GM23248 (cell line): ENCODE measurements at regions not wholly inside any gene's neighbourhood (a gene's known extent, or its start where the extent isn't known, plus 50 kb on each side); places are given as distances from the start of the nearest gene placed in this dataset.

Source experiments
- DNase-seq: peaks from one replicate; pipeline ENCODE4 v3.0.0-alpha.2; 2015
- H2AFZ ChIP-seq: fragments of 200-600 bp; sonication (generic); 2 replicates; pipeline ENCODE4 v1.6.1; 2016; ENCODE audit warnings: antibody characterized with exemption
- H3F3A ChIP-seq: fragments of 200-600 bp; sonication (generic); 2 replicates; pipeline ENCODE4 v1.6.1; 2016; ENCODE audit warnings: mild to moderate bottlenecking, antibody characterized with exemption, mixed run types; ENCODE audit not compliant: insufficient read depth
- H3K27ac ChIP-seq: fragments of 200-600 bp; sonication (generic); 2 replicates; pipeline ENCODE4 v1.5.1; 2016; ENCODE audit warnings: mild to moderate bottlenecking
- H3K27me3 ChIP-seq: fragments of 200-600 bp; sonication (generic); replicated peaks from 2 replicates; pipeline ENCODE4 v1.6.1; 2016; ENCODE audit warnings: mild to moderate bottlenecking; ENCODE audit not compliant: insufficient read depth
- H3K36me3 ChIP-seq: fragments of 200-600 bp; sonication (generic); 2 replicates; pipeline ENCODE4 v1.6.1; 2016; ENCODE audit warnings: low read depth, mild to moderate bottlenecking
- H3K4me1 ChIP-seq: fragments of 200-600 bp; sonication (generic); 2 replicates; pipeline ENCODE4 v1.6.1; 2016; ENCODE audit warnings: mild to moderate bottlenecking; ENCODE audit not compliant: insufficient read depth
- H3K4me2 ChIP-seq: fragments of 200-600 bp; sonication (generic); one replicate; pipeline ENCODE4 v1.6.1; 2016; ENCODE audit warnings: mild to moderate bottlenecking; ENCODE audit not compliant: unreplicated experiment
- H3K4me3 ChIP-seq: fragments of 200-600 bp; sonication (generic); 2 replicates; pipeline ENCODE4 v1.5.1; 2016; ENCODE audit warnings: mild to moderate bottlenecking
- H3K79me2 ChIP-seq: fragments of 200-600 bp; sonication (generic); 2 replicates; pipeline ENCODE4 v1.6.1; 2016; ENCODE audit warnings: mild to moderate bottlenecking; ENCODE audit not compliant: insufficient read depth
- H3K9ac ChIP-seq: fragments of 200-600 bp; sonication (generic); 2 replicates; pipeline ENCODE4 v1.6.1; 2016; ENCODE audit warnings: mild to moderate bottlenecking
- H3K9me2 ChIP-seq: fragments of 200-600 bp; sonication (generic); 2 replicates; pipeline ENCODE4 v1.6.1; 2016; ENCODE audit warnings: mixed run types, mild to moderate bottlenecking, moderate library complexity; ENCODE audit not compliant: insufficient read depth
- H3K9me3 ChIP-seq: fragments of 200-600 bp; sonication (generic); one replicate; pipeline ENCODE4 v1.6.1; 2017; ENCODE audit warnings: low read depth
- H4K20me1 ChIP-seq: fragments of 200-600 bp; sonication (generic); 2 replicates; pipeline ENCODE4 v1.6.0; 2016; ENCODE audit not compliant: insufficient read depth
- EZH2 ChIP-seq: fragments of 200-600 bp; sonication (generic); IDR thresholded peaks from 2 replicates; pipeline ENCODE4 v1.6.1; 2018; ENCODE audit warnings: antibody characterized with exemption, mild to moderate bottlenecking; ENCODE audit not compliant: insufficient read depth, poor library complexity, severe bottlenecking
- EZH2phosphoT487 ChIP-seq: fragments of 200-600 bp; sonication (generic); IDR thresholded peaks from 2 replicates; pipeline ENCODE4 v1.6.1; 2018; ENCODE audit warnings: antibody characterized with exemption, moderate library complexity, mild to moderate bottlenecking, low read depth; ENCODE audit not compliant: insufficient read depth
- WGBS, 2 experiments: methylation state at CpG; one replicate each; pipeline ENCODE4 v1.1.6; 2015 to 2017; ENCODE audit warnings: low lambda C conversion rate in 2 of 2, low coverage in 1 of 2; ENCODE audit errors: missing lambda C conversion rate in 2 of 2; 5-methylcytosine and 5-hydroxymethylcytosine counted together
- in situ Hi-C: fragments of 300-500 bp; cut with MboI; formaldehyde crosslinking; loops from 2 replicates; pipeline ENCODE4 v1.15.0; 2020

- no peaks in the 10 kb centered on the region for H3K27me3 ChIP-seq
- no peak for TF ChIP-seq EZH2phosphoT487
- no peak for TF ChIP-seq EZH2
- DNase-seq, result no peak
- H3K4me3 ChIP-seq, result no peak overlapping the region
- 76 to 88% methylated on average over 3 of the region's 3 CpGs for WGBS, 2 experiments
- in situ Hi-C loops, result no loop called here
- no peak overlapping the region for H3K27ac ChIP-seq
- no peak overlapping the region for H2AFZ ChIP-seq
- peaks cover 21% of the 10 kb centered on the region for H3K4me1 ChIP-seq
- H3K9me2 ChIP-seq, result no peaks in the 10 kb centered on the region
- H3K36me3 ChIP-seq, result no peaks in the 10 kb centered on the region
- H4K20me1 ChIP-seq, result no peaks in the 10 kb centered on the region
- H3K79me2 ChIP-seq, result no peaks in the 10 kb centered on the region
- H3K9ac ChIP-seq, result no peak overlapping the region
- H3F3A ChIP-seq, result peaks cover 19% of the 10 kb centered on the region
- no peak overlapping the region for H3K4me2 ChIP-seq
- H3K9me3 ChIP-seq, result no peaks in the 10 kb centered on the region
These were observed 57.4 kb upstream of the PARVA start for GRCh38 chr11:12319988-12320387.

DNA sequence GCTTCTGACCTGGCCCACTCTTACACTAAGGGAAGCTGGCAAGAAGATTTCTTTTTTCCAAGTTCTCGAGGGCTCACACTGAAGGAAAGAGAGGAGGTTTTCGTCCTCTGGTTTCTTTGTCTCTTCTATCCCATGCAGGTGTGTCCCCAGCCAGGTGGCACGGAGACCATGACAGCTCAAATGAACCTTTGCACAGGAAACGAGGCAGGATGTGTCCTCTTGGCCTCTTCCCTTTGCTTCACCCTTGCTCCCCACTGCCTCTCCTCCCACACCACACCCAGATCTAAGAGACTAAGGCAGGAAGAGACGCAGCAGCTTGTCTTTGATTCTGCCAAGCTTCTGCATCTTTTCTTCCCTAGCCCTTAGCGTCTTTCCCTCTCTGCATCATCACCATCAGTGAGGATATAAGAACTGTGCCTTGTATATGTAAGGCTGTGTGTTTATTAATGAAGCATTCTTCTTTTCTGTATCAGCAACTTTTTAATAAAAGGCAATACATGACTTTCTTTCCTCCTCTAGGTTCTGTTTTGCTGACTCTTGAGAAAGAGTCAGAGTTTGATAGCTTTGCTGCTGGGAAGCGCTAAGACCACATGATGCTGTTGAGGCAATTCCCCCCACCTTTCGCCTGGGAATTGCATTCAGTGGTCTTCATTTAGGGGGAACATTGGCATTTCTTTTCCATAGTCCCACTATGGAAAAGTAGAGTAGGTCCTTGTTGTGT lies 56.0 kb upstream of the PARVA start:
- no peak for DNase-seq
- Histone ChIP-seq H3K4me3 (no peak overlapping the region), H2AFZ (no peak overlapping the region), H3K9ac (no peak overlapping the region), H4K20me1 (no peaks in the 10 kb centered on the region), H3K4me2 (no peak overlapping the region), H3K4me1 (peaks cover 21% of the 10 kb centered on the region), H3K9me3 (no peaks in the 10 kb centered on the region), H3K36me3 (no peaks in the 10 kb centered on the region), H3K9me2 (no peaks in the 10 kb centered on the region), H3K27ac (no peak overlapping the region), H3K79me2 (no peaks in the 10 kb centered on the region), H3K27me3 (no peaks in the 10 kb centered on the region), H3F3A (peaks cover 19% of the 10 kb centered on the region)
- no peak for TF ChIP-seq EZH2phosphoT487
- TF ChIP-seq EZH2, result no peak
- WGBS, 2 experiments, result 88 to 89% methylated on average over 8 of the region's 8 CpGs
- in situ Hi-C loops, result no loop called here

GRCh38 chr11:12324585-12324984 lies 52.8 kb upstream of the PARVA start:
- Histone ChIP-seq H3F3A (0 out of 2 replicates have a peak, but pooled peaks cover 2% of the 10 kb centered on the region), H2AFZ (no peak overlapping the region), H3K36me3 (no peaks in the 10 kb centered on the region), H4K20me1 (no peaks in the 10 kb centered on the region), H3K4me3 (no peak overlapping the region), H3K9me2 (no peaks in the 10 kb centered on the region), H3K9ac (no peak overlapping the region), H3K27ac (no peak overlapping the region), H3K9me3 (no peaks in the 10 kb centered on the region), H3K4me1 (peaks cover 4% of the 10 kb centered on the region), H3K79me2 (no peaks in the 10 kb centered on the region), H3K27me3 (no peaks in the 10 kb centered on the region), H3K4me2 (no peak overlapping the region)
- in situ Hi-C loops, result no loop called here
- DNase-seq, result no peak
- TF ChIP-seq EZH2, result no peak
- TF ChIP-seq EZH2phosphoT487, result no peak
- 63 to 73% methylated on average over 3 of the region's 3 CpGs for WGBS, 2 experiments
